A549 (cell line): ENCODE measurements at regions not wholly inside any gene's neighbourhood (a gene's known extent, or its start where the extent isn't known, plus 50 kb on each side); places are given as distances from the start of the nearest gene placed in this dataset.

Experiments used
- ATAC-seq, 2 experiments: fragments of 200-7000 bp in 1 of 2; fragments of >200 bp in 1 of 2; cut with Nextera tagmentation in 1 of 2; cut with Tn5 transposase in 1 of 2; 3 replicates each; pipeline versions ENCODE4 v1.8.0 to v1.9.1; 2018 to 2020; ENCODE audit warnings: mild to moderate bottlenecking in 1 of 2, moderate library complexity in 1 of 2
- CTCF ChIA-PET: fragments of 300-600 bp; sonication (Branson Sonifier 250); formaldehyde crosslinking; extraction: SDS; loops from one replicate; lab custom pipeline; 2021; ENCODE audit warnings: antibody characterized with exemption, inconsistent platforms; lab: Yijun Ruan, JAX
- POLR2A ChIA-PET: fragments of 350-600 bp; formaldehyde crosslinking; extraction: SDS; loops from one replicate; lab custom pipeline; 2021; ENCODE audit warnings: antibody characterized with exemption, inconsistent platforms; lab: Yijun Ruan, JAX
- DNase-seq, 2 experiments: peaks; one replicate each; pipeline versions ENCODE4 v3.0.0 to v3.0.0-alpha.2; 2011 to 2016; ENCODE audit warnings: low read depth in 1 of 2, low spot score in 1 of 2
- FAIRE-seq: peaks from 2 replicates; lab custom pipeline; 2011; peaks lifted over from hg19 to GRCh38; lab: Jason Lieb, UNC
- H3K27ac ChIP-seq, 2 experiments: fragments of >200 bp; sonication (Bioruptor Twin); formaldehyde crosslinking; 3 replicates each; pipeline ENCODE4 v1.5.1; 2016 to 2017
- H3K4me1 ChIP-seq: fragments of >200 bp; sonication (Bioruptor Twin); formaldehyde crosslinking; 3 replicates; pipeline ENCODE4 v1.6.1; 2016
- H3K4me2 ChIP-seq: fragments of >200 bp; sonication (Bioruptor Twin); formaldehyde crosslinking; 3 replicates; pipeline ENCODE4 v1.6.1; 2016
- H3K4me3 ChIP-seq: fragments of >200 bp; sonication (Bioruptor Twin); formaldehyde crosslinking; 3 replicates; pipeline ENCODE4 v1.5.1; 2016
- H3K9me3 ChIP-seq: fragments of >200 bp; sonication (Bioruptor Twin); formaldehyde crosslinking; 3 replicates; pipeline ENCODE4 v1.6.1; 2016
- BHLHE40 ChIP-seq: IDR thresholded peaks from 2 replicates; pipeline ENCODE4 v1.6.1; 2012; ENCODE audit warnings: low read depth, low read length, inconsistent platforms
- CBX2 ChIP-seq: fragments of 200-600 bp; sonication (generic); IDR thresholded peaks from 2 replicates; pipeline ENCODE4 v1.6.1; 2016; ENCODE audit warnings: low read depth, mild to moderate bottlenecking, borderline replicate concordance
- CBX8 ChIP-seq: fragments of 200-600 bp; sonication (generic); IDR thresholded peaks from 2 replicates; pipeline ENCODE4 v1.6.1; 2016
- CEBPB ChIP-seq, 2 experiments: fragments of >200 bp in 1 of 2; sonication (Bioruptor Twin) in 1 of 2; formaldehyde crosslinking in 1 of 2; IDR thresholded peaks; 2 replicates each; pipeline ENCODE4 v1.6.1; 2012 to 2016
- CHD2 ChIP-seq: fragments of 150-350 bp; IDR thresholded peaks from 2 replicates; pipeline ENCODE4 v1.6.1; 2014; ENCODE audit warnings: low read length; ENCODE audit not compliant: partially characterized antibody
- CHD4 ChIP-seq: fragments of 200-600 bp; sonication (generic); IDR thresholded peaks from 2 replicates; pipeline ENCODE4 v1.6.1; 2016; ENCODE audit warnings: antibody characterized with exemption, mild to moderate bottlenecking, borderline replicate concordance
- EHMT2 ChIP-seq: fragments of 200-600 bp; sonication (generic); IDR thresholded peaks from 2 replicates; pipeline ENCODE4 v1.6.1; 2016; ENCODE audit warnings: antibody characterized with exemption, low read depth, mild to moderate bottlenecking, moderate library complexity
- FOXS1 ChIP-seq: fragments of 250-450 bp; sonication (Bioruptor Pico); IDR thresholded peaks from 2 replicates; pipeline ENCODE4 v1.5.0; 2020; ENCODE audit warnings: mild to moderate bottlenecking, moderate library complexity
- HDAC2 ChIP-seq: fragments of 200-600 bp; sonication (generic); IDR thresholded peaks from 2 replicates; pipeline ENCODE4 v1.6.1; 2016
- HEYL ChIP-seq: fragments of 250-450 bp; sonication (Bioruptor Pico); IDR thresholded peaks from 2 replicates; pipeline ENCODE4 v1.8.0; 2021; ENCODE audit warnings: mild to moderate bottlenecking, moderate library complexity
- HOXB13 ChIP-seq: fragments of 250-450 bp; sonication (Bioruptor Pico); IDR thresholded peaks from 2 replicates; pipeline ENCODE4 v1.5.0; 2020; ENCODE audit warnings: low read depth, mild to moderate bottlenecking, moderate library complexity
- HOXB5 ChIP-seq: fragments of 250-450 bp; sonication (Bioruptor Pico); IDR thresholded peaks from 2 replicates; pipeline ENCODE4 v1.5.0; 2020; ENCODE audit warnings: mild to moderate bottlenecking, moderate library complexity
- JUNB ChIP-seq: fragments of >200 bp; sonication (Bioruptor Twin); formaldehyde crosslinking; IDR thresholded peaks from 2 replicates; pipeline ENCODE4 v1.6.1; 2016
- KDM5A ChIP-seq: fragments of 200-600 bp; sonication (generic); IDR thresholded peaks from 2 replicates; pipeline ENCODE4 v1.6.1; 2016; ENCODE audit warnings: antibody characterized with exemption, mild to moderate bottlenecking
- MAZ ChIP-seq: fragments of 150-350 bp; IDR thresholded peaks from 2 replicates; pipeline ENCODE4 v1.6.1; 2014; ENCODE audit warnings: antibody characterized with exemption, low read depth, low read length, borderline replicate concordance
- POLR2A ChIP-seq: IDR thresholded peaks from 2 replicates; pipeline ENCODE4 v1.6.1; 2012; ENCODE audit warnings: mild to moderate bottlenecking, low read length
- RARB ChIP-seq: fragments of 250-450 bp; sonication (Bioruptor Pico); IDR thresholded peaks from 2 replicates; pipeline ENCODE4 v1.8.0; 2021; ENCODE audit warnings: mild to moderate bottlenecking, moderate library complexity
- RNF2 ChIP-seq: fragments of 200-600 bp; sonication (generic); IDR thresholded peaks from 2 replicates; pipeline ENCODE4 v1.6.1; 2016; ENCODE audit warnings: low read depth, mild to moderate bottlenecking, antibody characterized with exemption, moderate library complexity, borderline replicate concordance
- TP53 ChIP-seq: fragments of 250-450 bp; sonication (Bioruptor Pico); IDR thresholded peaks from 2 replicates; pipeline ENCODE4 v1.5.0; 2021; ENCODE audit warnings: mild to moderate bottlenecking, moderate library complexity
- WGBS: methylation state at CpG from one replicate; pipeline ENCODE4 v1.1.6; 2017; ENCODE audit errors: missing lambda C conversion rate; 5-methylcytosine and 5-hydroxymethylcytosine counted together
- TF ChIP-seq, protein P1 (sequence below): IDR thresholded peaks from 2 replicates; pipeline ENCODE4 v1.6.1; 2012
- TF ChIP-seq, protein P2 (sequence below): IDR thresholded peaks from 2 replicates; pipeline ENCODE4 v1.6.1; 2012
- TF ChIP-seq, protein P3 (sequence below): fragments of 250-450 bp; sonication (Bioruptor Pico); IDR thresholded peaks from 2 replicates; pipeline ENCODE4 v1.5.0; 2021; ENCODE audit warnings: mild to moderate bottlenecking, moderate library complexity, borderline replicate concordance
- TF ChIP-seq, protein P4 (sequence below): fragments of 250-450 bp; sonication (Bioruptor Pico); IDR thresholded peaks from 2 replicates; pipeline ENCODE4 v1.5.0; 2020; ENCODE audit warnings: low read depth, mild to moderate bottlenecking, moderate library complexity
- TF ChIP-seq, protein P5 (sequence below): fragments of 450-650 bp; IDR thresholded peaks from 2 replicates; pipeline ENCODE4 v1.6.1; 2014; ENCODE audit warnings: antibody characterized with exemption
- TF ChIP-seq, protein P6 (sequence below): fragments of >200 bp; sonication (Bioruptor Twin); formaldehyde crosslinking; IDR thresholded peaks from 2 replicates; pipeline ENCODE4 v1.6.1; 2016

DNA sequence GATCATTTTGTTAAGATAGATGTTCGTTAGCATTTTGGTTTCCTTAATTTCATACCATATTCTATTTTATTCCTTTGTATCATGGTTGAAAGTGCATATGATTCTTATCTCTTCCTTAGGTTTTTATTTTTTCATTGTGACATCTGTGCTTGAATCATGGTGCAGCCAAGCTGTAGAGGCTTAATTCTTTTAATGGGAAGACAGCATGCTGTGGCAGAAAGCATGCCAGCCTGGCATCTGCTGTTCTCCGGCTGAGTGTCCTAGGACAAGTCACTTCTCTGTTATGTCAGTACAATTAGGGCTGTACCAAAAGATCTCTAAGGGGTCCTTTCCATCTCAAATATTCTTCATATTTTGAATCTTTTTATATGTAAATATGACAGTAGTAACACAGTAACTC, 68.5 kb upstream of the PMFBP1 start:
- ATAC-seq: no peak
- WGBS: 42% methylated on average over 2 of the region's 2 CpGs
- no peak overlapping the region for H3K27ac ChIP-seq
- H3K4me2 ChIP-seq: no peak overlapping the region
- TF ChIP-seq HDAC2: no peak
- TF ChIP-seq, protein P1, sequence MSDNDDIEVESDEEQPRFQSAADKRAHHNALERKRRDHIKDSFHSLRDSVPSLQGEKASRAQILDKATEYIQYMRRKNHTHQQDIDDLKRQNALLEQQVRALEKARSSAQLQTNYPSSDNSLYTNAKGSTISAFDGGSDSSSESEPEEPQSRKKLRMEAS: no peak
- no peak for TF ChIP-seq RNF2
- no peak for TF ChIP-seq EHMT2
- TF ChIP-seq JUNB: no peak
- TF ChIP-seq, protein P2, sequence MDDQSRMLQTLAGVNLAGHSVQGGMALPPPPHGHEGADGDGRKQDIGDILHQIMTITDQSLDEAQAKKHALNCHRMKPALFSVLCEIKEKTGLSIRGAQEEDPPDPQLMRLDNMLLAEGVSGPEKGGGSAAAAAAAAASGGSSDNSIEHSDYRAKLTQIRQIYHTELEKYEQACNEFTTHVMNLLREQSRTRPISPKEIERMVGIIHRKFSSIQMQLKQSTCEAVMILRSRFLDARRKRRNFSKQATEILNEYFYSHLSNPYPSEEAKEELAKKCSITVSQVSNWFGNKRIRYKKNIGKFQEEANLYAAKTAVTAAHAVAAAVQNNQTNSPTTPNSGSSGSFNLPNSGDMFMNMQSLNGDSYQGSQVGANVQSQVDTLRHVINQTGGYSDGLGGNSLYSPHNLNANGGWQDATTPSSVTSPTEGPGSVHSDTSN: no peak
- no peak for TF ChIP-seq HOXB13 (CRISPR knock-in tag)
- no peak for TF ChIP-seq RARB
- TF ChIP-seq, all 56 proteins: peak for 0
- DNase-seq (no peak), FAIRE-seq (no peak)
- ChIA-PET CTCF (interaction anchor here (0.6 to 8.6 kb wide), 3 partner anchors 226 to 281 kb away, joined by 3 to 69 read pairs (median 3); no protein-coding TSS in a partner anchor), POLR2A (no interaction called here)
- H3K4me3 ChIP-seq: no peak overlapping the region
- H3K9me3 ChIP-seq: no peaks in the 10 kb centered on the region
- no peaks in the 10 kb centered on the region for H3K4me1 ChIP-seq

DNA sequence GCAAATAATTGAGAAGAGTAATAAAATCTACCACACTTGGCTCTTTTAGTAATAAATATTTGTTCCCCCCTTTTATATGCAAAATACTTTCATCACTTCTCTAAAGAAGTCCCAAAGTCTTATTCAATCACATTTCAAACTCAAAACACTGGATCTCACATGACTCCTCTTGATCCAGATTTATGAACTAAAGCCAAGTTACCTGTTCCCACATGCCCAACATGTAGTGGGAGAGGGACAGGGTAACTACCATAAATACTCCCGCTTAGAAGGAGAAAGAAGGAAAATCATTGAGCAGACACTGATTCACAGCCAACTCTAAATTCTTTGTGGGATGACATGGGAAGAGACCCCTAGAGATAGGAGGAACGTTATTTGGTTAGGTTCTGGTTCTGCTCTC, 64.9 kb upstream of the PMFBP1 start:
- no peak for FAIRE-seq
- no peak overlapping the region for H3K4me2 ChIP-seq
- no peak overlapping the region for H3K4me3 ChIP-seq
- no peak for DNase-seq
- TF ChIP-seq MAZ: no peak
- no peak for TF ChIP-seq CHD2
- WGBS: 26% methylated on average over 2 of the region's 2 CpGs
- POLR2A ChIA-PET: no interaction called here
- no peaks in the 10 kb centered on the region for H3K9me3 ChIP-seq
- no peaks in the 10 kb centered on the region for H3K4me1 ChIP-seq
- no peak for ATAC-seq
- CTCF ChIA-PET: no interaction called here
- no peak overlapping the region for H3K27ac ChIP-seq

DNA sequence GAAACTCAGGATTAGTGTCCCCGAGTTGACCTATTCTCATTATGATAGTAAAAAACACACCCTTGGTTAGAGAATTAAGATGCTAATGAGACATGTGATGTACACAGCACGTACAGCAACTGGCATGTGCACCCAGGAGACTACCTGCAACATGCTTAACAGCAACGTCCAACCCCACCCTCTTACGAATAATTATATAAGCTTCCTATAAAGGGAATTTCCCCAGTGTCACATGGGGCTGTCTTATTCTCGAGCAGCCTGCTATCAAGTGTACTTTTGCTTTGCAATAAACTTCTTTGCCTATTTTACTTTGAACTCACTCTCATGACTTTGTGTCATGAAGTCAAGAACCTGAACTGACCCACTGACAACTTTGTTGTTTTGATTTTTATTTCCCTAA, 62.4 kb upstream of the PMFBP1 start:
- Histone ChIP-seq H3K9me3 (no peaks in the 10 kb centered on the region), H3K4me1 (no peaks in the 10 kb centered on the region), H3K4me2 (no peak overlapping the region)
- DNase-seq: no peak
- 14% methylated on average over 5 of the region's 5 CpGs for WGBS
- TF ChIP-seq, protein P3, sequence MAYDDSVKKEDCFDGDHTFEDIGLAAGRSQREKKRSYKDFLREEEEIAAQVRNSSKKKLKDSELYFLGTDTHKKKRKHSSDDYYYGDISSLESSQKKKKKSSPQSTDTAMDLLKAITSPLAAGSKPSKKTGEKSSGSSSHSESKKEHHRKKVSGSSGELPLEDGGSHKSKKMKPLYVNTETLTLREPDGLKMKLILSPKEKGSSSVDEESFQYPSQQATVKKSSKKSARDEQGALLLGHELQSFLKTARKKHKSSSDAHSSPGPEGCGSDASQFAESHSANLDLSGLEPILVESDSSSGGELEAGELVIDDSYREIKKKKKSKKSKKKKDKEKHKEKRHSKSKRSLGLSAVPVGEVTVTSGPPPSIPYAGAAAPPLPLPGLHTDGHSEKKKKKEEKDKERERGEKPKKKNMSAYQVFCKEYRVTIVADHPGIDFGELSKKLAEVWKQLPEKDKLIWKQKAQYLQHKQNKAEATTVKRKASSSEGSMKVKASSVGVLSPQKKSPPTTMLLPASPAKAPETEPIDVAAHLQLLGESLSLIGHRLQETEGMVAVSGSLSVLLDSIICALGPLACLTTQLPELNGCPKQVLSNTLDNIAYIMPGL (CRISPR knock-in tag): no peak
- TF ChIP-seq, protein P4, sequence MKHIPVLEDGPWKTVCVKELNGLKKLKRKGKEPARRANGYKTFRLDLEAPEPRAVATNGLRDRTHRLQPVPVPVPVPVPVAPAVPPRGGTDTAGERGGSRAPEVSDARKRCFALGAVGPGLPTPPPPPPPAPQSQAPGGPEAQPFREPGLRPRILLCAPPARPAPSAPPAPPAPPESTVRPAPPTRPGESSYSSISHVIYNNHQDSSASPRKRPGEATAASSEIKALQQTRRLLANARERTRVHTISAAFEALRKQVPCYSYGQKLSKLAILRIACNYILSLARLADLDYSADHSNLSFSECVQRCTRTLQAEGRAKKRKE: no peak
- no peak for TF ChIP-seq CHD4
- no peak for TF ChIP-seq CEBPB (IDR thresholded peaks at IDR 0.05)
- no peak for TF ChIP-seq HEYL (CRISPR knock-in tag)
- TF ChIP-seq HOXB5: no peak
- no peak for TF ChIP-seq TP53 (CRISPR knock-in tag)
- no peak for TF ChIP-seq CBX2
- TF ChIP-seq MAZ: no peak
- TF ChIP-seq KDM5A: no peak
- TF ChIP-seq, protein P5, sequence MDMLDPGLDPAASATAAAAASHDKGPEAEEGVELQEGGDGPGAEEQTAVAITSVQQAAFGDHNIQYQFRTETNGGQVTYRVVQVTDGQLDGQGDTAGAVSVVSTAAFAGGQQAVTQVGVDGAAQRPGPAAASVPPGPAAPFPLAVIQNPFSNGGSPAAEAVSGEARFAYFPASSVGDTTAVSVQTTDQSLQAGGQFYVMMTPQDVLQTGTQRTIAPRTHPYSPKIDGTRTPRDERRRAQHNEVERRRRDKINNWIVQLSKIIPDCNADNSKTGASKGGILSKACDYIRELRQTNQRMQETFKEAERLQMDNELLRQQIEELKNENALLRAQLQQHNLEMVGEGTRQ: no peak
- TF ChIP-seq, protein P6, sequence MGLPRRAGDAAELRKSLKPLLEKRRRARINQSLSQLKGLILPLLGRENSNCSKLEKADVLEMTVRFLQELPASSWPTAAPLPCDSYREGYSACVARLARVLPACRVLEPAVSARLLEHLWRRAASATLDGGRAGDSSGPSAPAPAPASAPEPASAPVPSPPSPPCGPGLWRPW: no peak
- no peak for TF ChIP-seq RARB
- TF ChIP-seq CBX8: no peak
- no peak for TF ChIP-seq FOXS1 (CRISPR knock-in tag)
- TF ChIP-seq BHLHE40: no peak
- TF ChIP-seq POLR2A: no peak
- TF ChIP-seq EHMT2: no peak
- TF ChIP-seq, all 56 proteins: peak for 0
- FAIRE-seq (no peak), ATAC-seq (no peak)
- CTCF ChIA-PET: interaction anchor here (0.6 to 1.4 kb wide), 2 partner anchors 10 to 886 kb away, joined by 3 read pairs; no protein-coding TSS in a partner anchor
- Histone ChIP-seq H3K4me3 (no peak overlapping the region), H3K27ac (no peak overlapping the region)
- POLR2A ChIA-PET: no interaction called here
